ENCODE measurements at regions not wholly inside any gene's neighbourhood (a gene's known extent, or its start where the extent isn't known, plus 50 kb on each side); places are given as distances from the start of the nearest gene placed in this dataset.

DNA sequence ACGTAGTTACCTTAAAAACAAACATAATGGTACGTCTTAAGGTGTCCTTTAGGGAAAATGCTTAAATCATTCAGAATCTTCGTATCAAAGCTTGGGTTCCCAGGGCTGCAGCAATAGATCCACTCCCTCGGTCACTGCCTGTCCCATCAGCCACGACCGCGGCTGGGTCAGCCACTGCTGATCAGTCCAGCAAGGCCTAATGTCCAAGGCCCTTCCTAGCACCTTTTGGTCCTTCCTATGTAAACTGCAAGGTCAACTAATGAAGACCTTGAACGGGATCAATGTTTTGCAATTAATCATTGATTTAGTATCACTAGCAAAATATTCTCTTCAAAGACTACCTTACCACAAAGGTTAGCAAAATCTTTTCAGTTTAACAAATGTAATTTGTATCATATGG lies 122.2 kb upstream of the IGF1R start:
- no peak for TF ChIP-seq CTCF (conservative IDR thresholded peaks at IDR 0.05; ENCODE audit: low read length)
- no peak for TF ChIP-seq EZH2phosphoT487 (IDR thresholded peaks at IDR 0.05; ENCODE audit: borderline replicate concordance, low read depth, low read length)
